ENCODE measurements at regions not wholly inside any gene's neighbourhood (a gene's known extent, or its start where the extent isn't known, plus 50 kb on each side); places are given as distances from the start of the nearest gene placed in this dataset.
A peak's percentile ranks its signal among the peaks of the same experiment; 100 is the strongest.
"Not testable (repeated sequence)": the region's sequence is repeated elsewhere in the genome, so short reads cannot be mapped to it uniquely, and the experiment has no call there.

- DNase-seq: no peak
Observed at GRCh38 chrX:45447331-45447730, 246.7 kb upstream of the DIPK2B start.

- peak in 1 of 2 donors; percentile 0 for DNase-seq
Observed at GRCh38 chrX:45445745-45446412, 245.2 kb upstream of the DIPK2B start.

GRCh38 chrX:45437186-45437585 is 236.5 kb upstream of the DIPK2B start:
- no peak for DNase-seq

GRCh38 chrX:45435481-45435880 is 234.8 kb upstream of the DIPK2B start:
- no peak for DNase-seq

- no peak for DNase-seq
Observed at GRCh38 chrX:45434231-45434630, 233.6 kb upstream of the DIPK2B start.

GRCh38 chrX:45428831-45429230 is 228.2 kb upstream of the DIPK2B start:
- no peak for DNase-seq

GRCh38 chrX:45424326-45424725 is 223.7 kb upstream of the DIPK2B start:
- no peak for DNase-seq

GRCh38 chrX:45422216-45422925 is 221.7 kb upstream of the DIPK2B start:
- DNase-seq: no peak

- DNase-seq: no peak
Observed at GRCh38 chrX:45421806-45422205, 221.1 kb upstream of the DIPK2B start.

GRCh38 chrX:45404206-45404605 is 203.5 kb upstream of the DIPK2B start:
- no peak for DNase-seq

- no peak for DNase-seq
Observed at GRCh38 chrX:45401923-45402322, 201.2 kb upstream of the DIPK2B start.

- not testable (repeated sequence) for DNase-seq
Observed at GRCh38 chrX:45400951-45401725, 200.5 kb upstream of the DIPK2B start.

GRCh38 chrX:45400027-45400779 is 199.5 kb upstream of the DIPK2B start:
- DNase-seq: no peak

GRCh38 chrX:45385757-45386156 is 185.1 kb upstream of the DIPK2B start:
- no peak for DNase-seq

- DNase-seq: no peak
Observed at GRCh38 chrX:45381841-45382240, 181.2 kb upstream of the DIPK2B start.

- no peak for DNase-seq
Observed at GRCh38 chrX:45381366-45381765, 180.7 kb upstream of the DIPK2B start.

- DNase-seq: no peak
Observed at GRCh38 chrX:45379236-45379635, 178.6 kb upstream of the DIPK2B start.

GRCh38 chrX:45372151-45372550 is 171.5 kb upstream of the DIPK2B start:
- DNase-seq: no peak

- DNase-seq: no peak
Observed at GRCh38 chrX:45368705-45369104, 168.0 kb upstream of the DIPK2B start.

- no peak for DNase-seq
Observed at GRCh38 chrX:45363596-45363995, 162.9 kb upstream of the DIPK2B start.

GRCh38 chrX:45360571-45360970 is 159.9 kb upstream of the DIPK2B start:
- DNase-seq: no peak

- no peak for DNase-seq
Observed at GRCh38 chrX:45358392-45358791, 157.7 kb upstream of the DIPK2B start.

- no peak for DNase-seq
Observed at GRCh38 chrX:45353456-45353855, 152.8 kb upstream of the DIPK2B start.

Data from stimulated activated CD4-positive, alpha-beta T cell treated with anti-CD3 and anti-CD28 coated beads, Interleukin-2, amount 100 ng/mL, for 24 hours (primary cell).